Gastroesophageal sphincter (tissue), 4 donors: ENCODE measurements at regions not wholly inside any gene's neighbourhood (a gene's known extent, or its start where the extent isn't known, plus 50 kb on each side); places are given as distances from the start of the nearest gene placed in this dataset.

Experiments used
- ATAC-seq: fragments of 150-250 bp; one replicate; pipeline ENCODE4 v1.9.1; 2016; ENCODE audit warnings: mild to moderate bottlenecking, moderate library complexity
- H3K27ac ChIP-seq, 4 donors: fragments of 200-600 bp; sonication (generic) in 3 of 4; 1 replicate in 3 of 4; 2 replicates in 1 of 4; pipeline ENCODE4 v1.5.1; 2016 to 2019
- H3K27me3 ChIP-seq: fragments of 200-600 bp; sonication (generic); one replicate; pipeline ENCODE4 v1.5.1; 2019
- H3K36me3 ChIP-seq, 2 donors: fragments of 200-600 bp; sonication (generic); one replicate each; pipeline ENCODE4 v1.5.1; 2019; ENCODE audit warnings: control low read depth in 1 of 2
- H3K4me1 ChIP-seq, 3 donors: fragments of 200-600 bp; sonication (generic); 1 replicate in 2 of 3; 2 replicates in 1 of 3; pipeline ENCODE4 v1.5.1; 2016 to 2019; ENCODE audit warnings: control low read depth in 2 of 3
- H3K4me3 ChIP-seq, 2 donors: fragments of 200-600 bp; sonication (generic); one replicate each; pipeline ENCODE4 v1.5.1; 2019; ENCODE audit warnings: mild to moderate bottlenecking in 1 of 2, moderate library complexity in 1 of 2
- H3K9me3 ChIP-seq, 3 donors: fragments of 200-600 bp; sonication (generic); one replicate each; pipeline ENCODE4 v1.5.1; 2017 to 2019; ENCODE audit warnings: control low read depth in 2 of 3
- CTCF ChIP-seq, 4 experiments: fragments of 200-600 bp in 2 of 4; fragments of 450-650 bp in 2 of 4; sonication (generic) in 1 of 4; IDR thresholded peaks; one replicate each; pipeline ENCODE4 v1.5.1; 2017 to 2019; ENCODE audit warnings: antibody characterized with exemption in 4 of 4, mild to moderate bottlenecking in 2 of 4, moderate library complexity in 2 of 4
- EP300 ChIP-seq: sonication (generic); formaldehyde crosslinking; IDR thresholded peaks from one replicate; pipeline ENCODE4 v1.6.1; 2017; ENCODE audit warnings: antibody characterized with exemption, mild to moderate bottlenecking
- POLR2A ChIP-seq, 2 donors: fragments of 450-650 bp; IDR thresholded peaks; one replicate each; pipeline ENCODE4 v1.6.1; 2017; ENCODE audit warnings: antibody characterized with exemption in 2 of 2, mild to moderate bottlenecking in 2 of 2, moderate library complexity in 1 of 2
- POLR2AphosphoS5 ChIP-seq: sonication (generic); formaldehyde crosslinking; IDR thresholded peaks from one replicate; pipeline ENCODE4 v1.6.1; 2017; ENCODE audit warnings: antibody characterized with exemption
- WGBS, 2 donors: methylation state at CpG; one replicate each; pipeline ENCODE4 v1.1.5; 2018; ENCODE audit warnings: low coverage in 1 of 2; 5-methylcytosine and 5-hydroxymethylcytosine counted together

- H3K9me3 ChIP-seq = no peaks in the 10 kb centered on the region
- no peaks in the 10 kb centered on the region for H3K36me3 ChIP-seq
- no peak overlapping the region for H3K4me3 ChIP-seq
- 81 to 91% methylated on average over 3 to 4 of the region's 10 CpGs for WGBS, 2 donors
- TF ChIP-seq EP300 (no peak), POLR2A (IDR thresholded peaks at IDR 0.05) (no peak), CTCF (IDR thresholded peaks at IDR 0.05) (no peak), POLR2AphosphoS5 (no peak)
- ATAC-seq = no peak
- no peaks in the 10 kb centered on the region for H3K4me1 ChIP-seq
- peaks cover 23% of the 10 kb centered on the region for H3K27me3 ChIP-seq
- no peak overlapping the region for H3K27ac ChIP-seq
These were observed 96.6 kb upstream of the NPTX2 start for GRCh38 chr7:98520356-98520951.

GRCh38 chr7:98518159-98518947 lies 98.7 kb upstream of the NPTX2 start:
- WGBS, 2 donors = 72 to 85% methylated on average over 14 to 16 of the region's 25 CpGs
- no peaks in the 10 kb centered on the region for H3K4me1 ChIP-seq
- no peak overlapping the region for H3K27ac ChIP-seq
- ATAC-seq = no peak
- no peaks in the 10 kb centered on the region for H3K36me3 ChIP-seq
- H3K9me3 ChIP-seq = no peaks in the 10 kb centered on the region
- TF ChIP-seq POLR2A (IDR thresholded peaks at IDR 0.05) (no peak), POLR2AphosphoS5 (no peak), CTCF (IDR thresholded peaks at IDR 0.05) (no peak), EP300 (no peak)
- H3K4me3 ChIP-seq = no peak overlapping the region
- H3K27me3 ChIP-seq = peaks cover 23% of the 10 kb centered on the region

- no peak overlapping the region for H3K27ac ChIP-seq
- H3K4me1 ChIP-seq = no peaks in the 10 kb centered on the region
- 72 to 89% methylated on average over 4 of the region's 4 CpGs for WGBS, 2 donors
- no peak overlapping the region for H3K4me3 ChIP-seq
- ATAC-seq = no peak
- no peaks in the 10 kb centered on the region for H3K9me3 ChIP-seq
- TF ChIP-seq EP300 (no peak), POLR2A (IDR thresholded peaks at IDR 0.05) (no peak), CTCF (IDR thresholded peaks at IDR 0.05) (no peak), POLR2AphosphoS5 (no peak)
- no peaks in the 10 kb centered on the region for H3K36me3 ChIP-seq
- peaks cover 13% of the 10 kb centered on the region for H3K27me3 ChIP-seq
These were observed 101.9 kb upstream of the NPTX2 start for GRCh38 chr7:98515201-98515600.

GRCh38 chr7:98514211-98515031 lies 102.7 kb upstream of the NPTX2 start:
- no peak overlapping the region for H3K27ac ChIP-seq
- no peak for ATAC-seq
- H3K27me3 ChIP-seq = peaks cover 12% of the 10 kb centered on the region
- TF ChIP-seq EP300 (no peak), CTCF (IDR thresholded peaks at IDR 0.05) (no peak), POLR2A (IDR thresholded peaks at IDR 0.05) (no peak), POLR2AphosphoS5 (no peak)
- H3K4me3 ChIP-seq = no peak overlapping the region
- H3K4me1 ChIP-seq = no peaks in the 10 kb centered on the region
- H3K36me3 ChIP-seq = no peaks in the 10 kb centered on the region
- 71 to 83% methylated on average over 2 to 6 of the region's 16 CpGs for WGBS, 2 donors
- no peaks in the 10 kb centered on the region for H3K9me3 ChIP-seq
